ENCODE measurements at regions not wholly inside any gene's neighbourhood (a gene's known extent, or its start where the extent isn't known, plus 50 kb on each side); places are given as distances from the start of the nearest gene placed in this dataset.

- TF ChIP-seq CTCF (IDR thresholded peaks at IDR 0.05) (no peak), EZH2 (IDR thresholded peaks at IDR 0.05) (no peak), EZH2phosphoT487 (IDR thresholded peaks at IDR 0.05) (no peak)
These were observed 500.6 kb downstream of the DISC1 start for GRCh38 chr1:232127190-232127589.
